GM21526 (cell line): ENCODE measurements at regions not wholly inside any gene's neighbourhood (a gene's known extent, or its start where the extent isn't known, plus 50 kb on each side); places are given as distances from the start of the nearest gene placed in this dataset.

Experiments used
- ATAC-seq: cut with Tn5 transposase; IDR thresholded peaks from one replicate; pipeline ENCODE4 v1.9.1; 2021; ENCODE audit warnings: moderate library complexity; ENCODE audit not compliant: unreplicated experiment, low FRiP score

GRCh38 chr3:104503022-104503421, 863.7 kb upstream of the ALCAM start:
- no peak for ATAC-seq

- no peak for ATAC-seq
These were observed 856.4 kb upstream of the ALCAM start for GRCh38 chr3:104510131-104510849.

- no peak for ATAC-seq
These were observed 852.3 kb upstream of the ALCAM start for GRCh38 chr3:104514371-104514770.

GRCh38 chr3:104514776-104515175, 851.9 kb upstream of the ALCAM start:
- no peak for ATAC-seq

- ATAC-seq = peak; percentile 37
These were observed 847.6 kb upstream of the ALCAM start for GRCh38 chr3:104519068-104519467.

- ATAC-seq = no peak
These were observed 847.1 kb upstream of the ALCAM start for GRCh38 chr3:104519468-104520227.

GRCh38 chr3:104520228-104520655, 846.5 kb upstream of the ALCAM start:
- ATAC-seq = peak; percentile 29

- peak; percentile 48 for ATAC-seq
These were observed 844.9 kb upstream of the ALCAM start for GRCh38 chr3:104521606-104522336.

GRCh38 chr3:104523136-104523535, 843.6 kb upstream of the ALCAM start:
- peak; percentile 23 for ATAC-seq

- peak; percentile 78 for ATAC-seq
These were observed 839.8 kb upstream of the ALCAM start for GRCh38 chr3:104526901-104527401.

GRCh38 chr3:104530934-104531333, 835.8 kb upstream of the ALCAM start:
- ATAC-seq = no peak

- no peak for ATAC-seq
These were observed 830.0 kb upstream of the ALCAM start for GRCh38 chr3:104536715-104537114.

GRCh38 chr3:104537323-104537722, 829.4 kb upstream of the ALCAM start:
- ATAC-seq = no peak

- no peak for ATAC-seq
These were observed 820.4 kb upstream of the ALCAM start for GRCh38 chr3:104546301-104546700.

GRCh38 chr3:104547031-104547430, 819.7 kb upstream of the ALCAM start:
- ATAC-seq = no peak

GRCh38 chr3:104548401-104548800, 818.3 kb upstream of the ALCAM start:
- ATAC-seq = no peak

- no peak for ATAC-seq
These were observed 817.5 kb upstream of the ALCAM start for GRCh38 chr3:104549099-104549714.

- no peak for ATAC-seq
These were observed 813.6 kb upstream of the ALCAM start for GRCh38 chr3:104553121-104553520.

GRCh38 chr3:104554425-104554824, 812.3 kb upstream of the ALCAM start:
- ATAC-seq = no peak

GRCh38 chr3:104555728-104556127, 811.0 kb upstream of the ALCAM start:
- no peak for ATAC-seq
